GM23248 (cell line): ENCODE measurements at regions not wholly inside any gene's neighbourhood (a gene's known extent, or its start where the extent isn't known, plus 50 kb on each side); places are given as distances from the start of the nearest gene placed in this dataset.

Source experiments
- DNase-seq: peaks from one replicate; pipeline ENCODE4 v3.0.0-alpha.2; 2015
- H2AFZ ChIP-seq: fragments of 200-600 bp; sonication (generic); 2 replicates; pipeline ENCODE4 v1.6.1; 2016; ENCODE audit warnings: antibody characterized with exemption
- H3F3A ChIP-seq: fragments of 200-600 bp; sonication (generic); 2 replicates; pipeline ENCODE4 v1.6.1; 2016; ENCODE audit warnings: mild to moderate bottlenecking, antibody characterized with exemption, mixed run types; ENCODE audit not compliant: insufficient read depth
- H3K27ac ChIP-seq: fragments of 200-600 bp; sonication (generic); 2 replicates; pipeline ENCODE4 v1.5.1; 2016; ENCODE audit warnings: mild to moderate bottlenecking
- H3K27me3 ChIP-seq: fragments of 200-600 bp; sonication (generic); replicated peaks from 2 replicates; pipeline ENCODE4 v1.6.1; 2016; ENCODE audit warnings: mild to moderate bottlenecking; ENCODE audit not compliant: insufficient read depth
- H3K36me3 ChIP-seq: fragments of 200-600 bp; sonication (generic); 2 replicates; pipeline ENCODE4 v1.6.1; 2016; ENCODE audit warnings: low read depth, mild to moderate bottlenecking
- H3K4me1 ChIP-seq: fragments of 200-600 bp; sonication (generic); 2 replicates; pipeline ENCODE4 v1.6.1; 2016; ENCODE audit warnings: mild to moderate bottlenecking; ENCODE audit not compliant: insufficient read depth
- H3K4me2 ChIP-seq: fragments of 200-600 bp; sonication (generic); one replicate; pipeline ENCODE4 v1.6.1; 2016; ENCODE audit warnings: mild to moderate bottlenecking; ENCODE audit not compliant: unreplicated experiment
- H3K4me3 ChIP-seq: fragments of 200-600 bp; sonication (generic); 2 replicates; pipeline ENCODE4 v1.5.1; 2016; ENCODE audit warnings: mild to moderate bottlenecking
- H3K79me2 ChIP-seq: fragments of 200-600 bp; sonication (generic); 2 replicates; pipeline ENCODE4 v1.6.1; 2016; ENCODE audit warnings: mild to moderate bottlenecking; ENCODE audit not compliant: insufficient read depth
- H3K9ac ChIP-seq: fragments of 200-600 bp; sonication (generic); 2 replicates; pipeline ENCODE4 v1.6.1; 2016; ENCODE audit warnings: mild to moderate bottlenecking
- H3K9me2 ChIP-seq: fragments of 200-600 bp; sonication (generic); 2 replicates; pipeline ENCODE4 v1.6.1; 2016; ENCODE audit warnings: mixed run types, mild to moderate bottlenecking, moderate library complexity; ENCODE audit not compliant: insufficient read depth
- H3K9me3 ChIP-seq: fragments of 200-600 bp; sonication (generic); one replicate; pipeline ENCODE4 v1.6.1; 2017; ENCODE audit warnings: low read depth
- H4K20me1 ChIP-seq: fragments of 200-600 bp; sonication (generic); 2 replicates; pipeline ENCODE4 v1.6.0; 2016; ENCODE audit not compliant: insufficient read depth
- EZH2 ChIP-seq: fragments of 200-600 bp; sonication (generic); IDR thresholded peaks from 2 replicates; pipeline ENCODE4 v1.6.1; 2018; ENCODE audit warnings: antibody characterized with exemption, mild to moderate bottlenecking; ENCODE audit not compliant: insufficient read depth, poor library complexity, severe bottlenecking
- EZH2phosphoT487 ChIP-seq: fragments of 200-600 bp; sonication (generic); IDR thresholded peaks from 2 replicates; pipeline ENCODE4 v1.6.1; 2018; ENCODE audit warnings: antibody characterized with exemption, moderate library complexity, mild to moderate bottlenecking, low read depth; ENCODE audit not compliant: insufficient read depth
- WGBS, 2 experiments: methylation state at CpG; one replicate each; pipeline ENCODE4 v1.1.6; 2015 to 2017; ENCODE audit warnings: low lambda C conversion rate in 2 of 2, low coverage in 1 of 2; ENCODE audit errors: missing lambda C conversion rate in 2 of 2; 5-methylcytosine and 5-hydroxymethylcytosine counted together
- in situ Hi-C: fragments of 300-500 bp; cut with MboI; formaldehyde crosslinking; loops from 2 replicates; pipeline ENCODE4 v1.15.0; 2020

DNA sequence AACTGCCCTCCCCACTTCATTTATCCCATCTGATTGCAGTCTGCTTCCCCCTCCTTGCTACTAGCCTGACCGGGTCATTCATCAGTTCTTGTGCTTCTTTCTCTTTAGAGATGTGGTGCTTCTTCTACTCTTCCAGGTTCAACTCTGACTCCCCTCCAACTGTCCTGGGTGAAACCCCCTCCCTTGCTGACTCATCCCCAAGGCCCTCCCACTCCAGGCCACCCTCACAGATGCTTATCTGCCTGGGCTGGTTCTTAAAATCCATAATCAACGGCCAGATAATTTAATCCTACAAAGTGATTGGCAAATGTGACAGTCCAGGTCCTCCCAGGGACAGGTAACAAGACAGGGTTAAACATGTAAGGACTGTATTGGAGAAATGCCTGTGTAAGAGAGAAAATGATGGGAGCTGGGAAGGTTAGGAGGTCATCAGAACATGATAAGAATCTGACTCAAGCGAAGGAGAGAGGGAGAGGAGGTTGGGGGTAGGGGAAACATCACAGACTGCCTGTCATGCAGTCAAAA is 182.8 kb upstream of the C1QTNF7 start:
- DNase-seq, result no peak
- in situ Hi-C loops, result no loop called here
- WGBS, 2 experiments, result 94 to 96% methylated on average over 3 of the region's 3 CpGs

DNA sequence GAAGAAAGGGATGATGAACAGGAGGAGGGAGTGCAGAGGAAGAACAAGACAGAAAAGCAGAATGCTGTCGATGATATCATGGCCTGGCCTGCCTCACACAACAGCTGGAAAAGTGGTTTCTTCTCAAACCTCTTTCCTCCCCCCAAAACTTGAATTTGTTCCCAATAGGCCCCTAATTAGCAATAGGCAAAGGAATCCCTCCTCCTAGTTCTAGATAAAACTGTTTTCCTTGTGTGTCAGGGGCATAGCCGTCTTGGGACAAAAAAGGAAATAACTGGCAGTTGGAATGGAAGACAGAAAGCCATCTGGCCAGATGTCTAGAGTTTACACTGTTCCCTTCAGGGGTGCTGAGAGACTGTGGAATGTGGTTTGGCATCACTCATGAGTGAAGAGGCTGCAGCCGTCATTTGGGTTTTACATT is 177.8 kb upstream of the C1QTNF7 start:
- Histone ChIP-seq H3K27ac (no peak overlapping the region), H2AFZ (no peak overlapping the region), H3K9me3 (no peaks in the 10 kb centered on the region), H3K79me2 (no peaks in the 10 kb centered on the region), H3F3A (peaks cover 5% of the 10 kb centered on the region; the same call in 1 of the 2 replicates), H3K4me3 (no peak overlapping the region), H3K4me1 (peaks cover 9% of the 10 kb centered on the region; the same call in 1 of the 2 replicates), H3K4me2 (no peak overlapping the region), H3K36me3 (no peaks in the 10 kb centered on the region), H3K9me2 (no peaks in the 10 kb centered on the region), H3K27me3 (0 out of 2 replicates have a peak, but pooled peaks cover 11% of the 10 kb centered on the region), H3K9ac (no peak overlapping the region), H4K20me1 (no peaks in the 10 kb centered on the region)
- in situ Hi-C loops, result no loop called here
- DNase-seq, result peak; percentile 39
- TF ChIP-seq EZH2 (no peak), EZH2phosphoT487 (no peak)
- 17 to 19% methylated on average over 3 of the region's 3 CpGs for WGBS, 2 experiments

More for the DNA sequence above, 182.8 kb upstream of the C1QTNF7 start:
- H3K27ac ChIP-seq, result no peak overlapping the region
- H3K36me3 ChIP-seq, result no peaks in the 10 kb centered on the region
- H4K20me1 ChIP-seq, result no peaks in the 10 kb centered on the region
- peaks cover 6% of the 10 kb centered on the region; the same call in 1 of the 2 replicates for H3F3A ChIP-seq
- no peaks in the 10 kb centered on the region for H3K9me2 ChIP-seq
- no peak overlapping the region for H3K4me2 ChIP-seq
- H3K79me2 ChIP-seq, result no peaks in the 10 kb centered on the region
- no peak overlapping the region for H3K9ac ChIP-seq
- H3K4me1 ChIP-seq, result no peaks in the 10 kb centered on the region
- H3K27me3 ChIP-seq, result 0 out of 2 replicates have a peak, but pooled peaks cover 10% of the 10 kb centered on the region
- no peak overlapping the region for H2AFZ ChIP-seq
- H3K9me3 ChIP-seq, result no peaks in the 10 kb centered on the region
- no peak overlapping the region for H3K4me3 ChIP-seq
- TF ChIP-seq EZH2phosphoT487, result no peak
- TF ChIP-seq EZH2, result no peak

DNA sequence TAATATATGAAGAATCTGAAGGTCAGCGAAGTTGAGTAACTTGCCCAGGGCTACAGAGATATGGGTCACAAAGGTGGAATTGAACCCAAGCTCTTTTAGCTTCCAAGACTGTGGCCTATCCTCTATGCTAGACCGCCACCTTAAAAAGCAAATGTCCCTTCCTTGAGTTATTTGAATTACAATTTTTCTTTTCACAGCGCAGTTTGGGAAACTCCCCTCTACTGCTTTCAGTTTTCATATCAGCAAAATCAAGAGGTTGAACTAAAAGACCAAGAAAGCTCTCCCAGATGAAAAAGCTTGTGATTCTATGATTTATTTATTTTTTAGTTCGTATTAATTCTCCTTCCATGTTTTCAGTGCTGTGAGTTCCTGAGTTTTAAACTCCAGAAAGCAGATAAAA is 174.5 kb upstream of the C1QTNF7 start:
- Histone ChIP-seq H3K79me2 (no peaks in the 10 kb centered on the region), H3K27me3 (0 out of 2 replicates have a peak, but pooled peaks cover 11% of the 10 kb centered on the region), H3K9ac (no peak overlapping the region), H3K36me3 (no peaks in the 10 kb centered on the region), H3K9me3 (no peaks in the 10 kb centered on the region), H3K4me1 (peaks cover 9% of the 10 kb centered on the region; the same call in 1 of the 2 replicates), H4K20me1 (no peaks in the 10 kb centered on the region), H3K9me2 (no peaks in the 10 kb centered on the region), H3K4me2 (no peak overlapping the region), H3K4me3 (no peak overlapping the region), H2AFZ (no peak overlapping the region), H3K27ac (no peak overlapping the region), H3F3A (peaks cover 5% of the 10 kb centered on the region; the same call in 1 of the 2 replicates)
- TF ChIP-seq EZH2phosphoT487 (no peak), EZH2 (no peak)
- no peak for DNase-seq
- 81 to 86% methylated on average over 4 of the region's 4 CpGs for WGBS, 2 experiments
- in situ Hi-C loops, result no loop called here

DNA sequence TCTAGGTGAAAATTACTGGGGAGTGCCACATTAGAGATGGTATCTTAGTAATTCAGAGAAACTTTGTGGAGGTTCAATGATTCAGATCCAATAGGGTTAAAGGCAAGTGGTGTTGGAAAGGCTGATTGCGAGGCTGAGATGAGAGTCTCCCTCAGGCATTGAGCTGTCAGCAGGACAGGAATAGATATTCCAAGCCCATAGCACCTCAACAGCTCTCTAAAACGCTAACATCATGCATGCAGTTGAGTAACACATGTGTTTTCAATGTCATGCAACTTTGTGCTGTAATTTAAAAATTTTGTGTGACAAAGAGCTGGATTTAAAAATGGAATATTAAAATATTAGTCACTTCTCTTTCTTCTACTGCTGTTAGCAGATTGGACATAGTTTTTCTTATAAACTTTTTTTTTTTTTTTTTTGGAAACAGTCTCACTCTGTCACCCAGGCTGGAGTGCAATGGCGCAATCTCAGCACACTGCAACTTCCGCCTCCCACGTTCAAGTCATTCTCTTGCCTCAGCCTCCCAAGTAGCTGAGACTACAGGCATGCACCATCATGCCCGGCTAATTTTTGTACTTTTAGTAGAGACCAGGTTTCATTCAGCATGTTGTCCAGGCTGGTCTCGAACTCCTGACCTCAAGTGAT is 173.5 kb upstream of the C1QTNF7 start:
- H3K27me3 ChIP-seq, result 0 out of 2 replicates have a peak, but pooled peaks cover 11% of the 10 kb centered on the region
- no peak overlapping the region for H3K27ac ChIP-seq
- WGBS, 2 experiments, result 8 to 9% methylated on average over 7 of the region's 7 CpGs
- in situ Hi-C loops, result no loop called here
- no peak overlapping the region for H3K4me3 ChIP-seq
- no peaks in the 10 kb centered on the region for H3K79me2 ChIP-seq
- no peak overlapping the region for H2AFZ ChIP-seq
- no peaks in the 10 kb centered on the region for H3K9me3 ChIP-seq
- H3F3A ChIP-seq, result peaks cover 5% of the 10 kb centered on the region; the same call in 1 of the 2 replicates
- no peaks in the 10 kb centered on the region for H3K36me3 ChIP-seq
- peaks cover 9% of the 10 kb centered on the region; the same call in 1 of the 2 replicates for H3K4me1 ChIP-seq
- H4K20me1 ChIP-seq, result no peaks in the 10 kb centered on the region
- peak overlapping the region; percentile 12 for H3K4me2 ChIP-seq
- DNase-seq, result peak; percentile 48
- no peak for TF ChIP-seq EZH2
- no peak for TF ChIP-seq EZH2phosphoT487
- no peak overlapping the region for H3K9ac ChIP-seq
- no peaks in the 10 kb centered on the region for H3K9me2 ChIP-seq
